ENCODE measurements at regions not wholly inside any gene's neighbourhood (a gene's known extent, or its start where the extent isn't known, plus 50 kb on each side); places are given as distances from the start of the nearest gene placed in this dataset.

GRCh38 chr11:35057926-35058668 lies 80.9 kb upstream of the CD44 start:
- no peak for TF ChIP-seq CTCF (IDR thresholded peaks at IDR 0.05)
- no peak for TF ChIP-seq ZFX (IDR thresholded peaks at IDR 0.05; ENCODE audit: borderline replicate concordance)
- H3K27ac ChIP-seq, result no peak overlapping the region

- TF ChIP-seq CTCF (IDR thresholded peaks at IDR 0.05) (no peak), ZFX (IDR thresholded peaks at IDR 0.05; ENCODE audit: borderline replicate concordance) (no peak)
These were observed 80.1 kb upstream of the CD44 start for GRCh38 chr11:35058669-35059434.

GRCh38 chr11:35061516-35062440 lies 77.2 kb upstream of the CD44 start:
- H3K27ac ChIP-seq, result peak overlapping the region; percentile 41
- TF ChIP-seq CTCF (IDR thresholded peaks at IDR 0.05) (no peak), ZFX (IDR thresholded peaks at IDR 0.05; ENCODE audit: borderline replicate concordance) (no peak)

More at GRCh38 chr11:35058669-35059434, 80.1 kb upstream of the CD44 start:
- no peak overlapping the region for H3K27ac ChIP-seq

GRCh38 chr11:35063488-35063931 lies 75.5 kb upstream of the CD44 start:
- TF ChIP-seq CTCF (IDR thresholded peaks at IDR 0.05), result no peak
- no peak for TF ChIP-seq ZFX (IDR thresholded peaks at IDR 0.05; ENCODE audit: borderline replicate concordance)
- H3K27ac ChIP-seq, result no peak overlapping the region

GRCh38 chr11:35064114-35064800 lies 74.7 kb upstream of the CD44 start:
- TF ChIP-seq ZFX (IDR thresholded peaks at IDR 0.05; ENCODE audit: borderline replicate concordance), result no peak
- no peak for TF ChIP-seq CTCF (IDR thresholded peaks at IDR 0.05)
- no peak overlapping the region for H3K27ac ChIP-seq

GRCh38 chr11:35065566-35065965 lies 73.4 kb upstream of the CD44 start:
- no peak overlapping the region for H3K27ac ChIP-seq

More at GRCh38 chr11:35065566-35065965, 73.4 kb upstream of the CD44 start:
- TF ChIP-seq CTCF (IDR thresholded peaks at IDR 0.05), result no peak

All from 22Rv1 (cell line).